ENCODE measurements at regions not wholly inside any gene's neighbourhood (a gene's known extent, or its start where the extent isn't known, plus 50 kb on each side); places are given as distances from the start of the nearest gene placed in this dataset.

DNA sequence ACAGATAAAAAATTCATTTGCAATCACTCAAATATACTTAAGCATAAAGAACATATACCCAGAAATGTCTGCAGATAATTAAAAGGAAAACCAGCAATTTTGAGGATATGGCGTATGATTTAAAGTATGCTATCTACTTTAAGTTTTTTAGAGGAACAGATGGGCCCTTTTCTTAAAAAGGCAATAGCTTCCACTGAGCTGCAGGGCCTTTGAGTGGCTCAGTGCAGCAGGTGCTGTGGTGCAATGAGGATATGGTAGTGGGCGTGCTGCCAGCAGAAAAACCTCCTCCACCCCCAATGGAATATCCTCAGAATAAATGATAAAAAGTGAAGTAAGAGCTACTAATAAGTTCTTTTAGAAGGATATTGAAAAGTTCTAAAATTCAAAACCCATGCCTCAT lies 814.5 kb downstream of the MTRR start:
- TF ChIP-seq POLR2A (IDR thresholded peaks at IDR 0.05; ENCODE audit: low read depth, low read length) (no peak), POLR2AphosphoS5 (IDR thresholded peaks at IDR 0.05; ENCODE audit: low read depth, low read length) (no peak), TAF1 (IDR thresholded peaks at IDR 0.05; ENCODE audit: borderline replicate concordance, low read depth, low read length) (no peak)
